HG03280 (cell line): ENCODE measurements at regions not wholly inside any gene's neighbourhood (a gene's known extent, or its start where the extent isn't known, plus 50 kb on each side); places are given as distances from the start of the nearest gene placed in this dataset.

ENCODE experiments used
- ATAC-seq: cut with Tn5 transposase; IDR thresholded peaks from one replicate; pipeline ENCODE4 v1.9.1; 2021; ENCODE audit warnings: mild to moderate bottlenecking, moderate library complexity; ENCODE audit not compliant: unreplicated experiment

GRCh38 chr5:4053136-4053535, 457.5 kb downstream of the IRX1 start:
- no peak for ATAC-seq

DNA sequence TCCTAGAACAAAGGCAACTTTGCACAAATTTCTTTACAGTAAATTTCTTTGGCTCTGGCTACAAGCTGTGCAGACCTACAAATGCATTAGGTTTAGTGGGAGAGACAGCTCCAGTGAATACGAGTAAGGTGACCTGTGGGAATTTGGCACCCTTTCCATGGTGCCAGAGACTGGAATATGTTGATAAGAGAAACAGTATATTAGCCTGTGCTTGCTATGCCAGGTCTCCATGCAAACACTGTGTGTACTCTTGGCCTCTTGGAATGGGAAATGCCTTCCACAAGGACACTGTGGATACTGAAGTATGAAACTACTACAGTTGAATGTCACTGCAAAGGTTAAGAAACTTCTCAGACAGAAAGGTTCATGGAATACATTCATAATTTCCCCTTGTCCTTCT, 458.5 kb downstream of the IRX1 start:
- ATAC-seq, result no peak

DNA sequence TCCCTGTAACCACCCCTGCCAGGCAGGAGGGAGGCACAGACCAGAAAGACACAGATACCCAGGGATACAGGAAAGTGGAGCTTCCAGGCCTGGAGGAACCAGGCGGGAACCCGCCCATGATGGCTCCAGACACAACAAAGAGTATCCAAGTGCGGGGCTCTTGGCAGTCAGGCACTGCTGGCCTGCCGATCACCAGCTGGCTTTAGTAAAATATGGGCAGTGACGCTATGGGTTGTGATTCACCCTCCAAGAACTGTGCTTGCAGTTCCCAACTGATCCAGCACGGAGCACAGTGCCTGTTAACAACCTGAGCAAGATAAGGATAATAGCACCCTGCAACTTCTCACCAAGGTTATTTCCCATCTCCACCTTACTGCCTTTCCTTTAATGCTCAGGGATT, 463.3 kb downstream of the IRX1 start:
- no peak for ATAC-seq

GRCh38 chr5:4065472-4066320, 470.1 kb downstream of the IRX1 start:
- no peak for ATAC-seq

DNA sequence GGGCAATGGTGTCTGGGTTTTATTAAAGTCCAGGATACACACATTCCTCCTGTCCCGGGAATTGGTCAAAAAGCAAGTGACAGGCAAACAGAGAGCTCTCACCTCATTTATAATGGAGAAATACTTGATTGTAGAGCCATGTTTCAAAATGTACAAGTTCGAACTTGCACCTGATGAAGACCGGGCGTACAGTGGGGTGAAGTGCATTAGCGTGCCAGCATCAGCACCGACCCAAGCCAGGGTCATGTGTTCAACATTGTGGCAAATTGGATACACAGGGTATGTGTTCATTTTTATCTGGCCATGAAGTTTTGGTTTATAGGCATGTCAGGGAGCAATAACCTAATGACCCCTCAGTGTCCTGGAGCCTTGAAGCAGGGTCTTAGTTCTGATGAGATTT, 472.5 kb downstream of the IRX1 start:
- ATAC-seq, result no peak

DNA sequence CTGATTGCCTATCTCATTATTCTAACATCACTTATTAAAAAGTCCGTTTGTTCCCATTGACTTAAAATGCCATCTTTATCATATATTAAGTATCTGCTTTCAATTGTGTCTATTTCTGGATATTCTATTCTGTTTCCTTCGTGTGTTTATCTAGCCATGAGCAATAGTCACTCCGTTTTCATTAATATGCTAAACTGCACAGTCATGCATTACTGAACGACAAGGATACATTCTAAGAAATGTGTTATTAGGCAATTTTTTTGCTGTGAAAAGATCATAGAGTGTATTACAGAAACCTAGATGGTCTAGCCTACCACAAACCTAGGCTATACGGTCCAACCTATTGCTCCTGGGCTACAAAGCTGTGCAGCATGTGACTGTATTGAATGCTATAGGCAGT, 482.9 kb downstream of the IRX1 start:
- ATAC-seq, result no peak

DNA sequence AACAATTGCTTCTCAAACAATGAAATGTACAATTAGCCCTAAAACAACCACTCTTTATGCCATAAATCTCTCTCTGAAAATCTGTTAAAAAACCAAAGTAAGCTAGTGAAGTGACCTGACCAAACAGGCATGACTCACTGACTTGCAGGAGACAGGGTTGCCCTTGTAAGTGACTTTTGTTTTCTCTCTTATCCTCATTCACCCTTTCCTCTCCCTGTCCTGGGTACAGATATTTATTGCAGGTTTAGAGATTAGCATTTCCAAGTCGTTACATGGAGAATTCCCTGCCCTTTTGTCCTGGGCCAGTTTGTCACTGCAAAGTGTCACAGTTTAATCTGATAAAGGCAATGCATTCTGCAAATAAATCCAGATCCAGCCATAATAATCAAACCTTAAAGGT, 484.2 kb downstream of the IRX1 start:
- no peak for ATAC-seq

GRCh38 chr5:4080370-4080769, 484.7 kb downstream of the IRX1 start:
- no peak for ATAC-seq

DNA sequence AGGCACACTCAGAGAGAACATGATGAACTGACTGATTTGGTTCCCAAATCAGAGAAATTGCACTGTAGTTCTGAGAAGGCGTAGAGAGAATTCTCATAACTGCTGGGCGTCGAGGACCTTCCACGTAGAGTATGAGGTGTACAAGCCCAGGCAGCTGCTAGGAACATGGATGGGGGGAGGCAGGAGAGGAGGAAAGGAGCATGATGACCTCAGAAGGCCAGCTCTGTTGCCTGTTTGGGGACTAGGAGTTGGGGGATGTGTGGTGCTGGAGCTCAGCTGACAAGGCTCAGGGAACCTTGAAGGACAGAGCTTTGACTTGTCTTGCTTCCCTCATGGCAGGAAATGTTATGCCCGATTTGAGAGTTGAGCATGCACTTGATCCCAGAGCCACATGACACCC, 485.4 kb downstream of the IRX1 start:
- ATAC-seq, result no peak

DNA sequence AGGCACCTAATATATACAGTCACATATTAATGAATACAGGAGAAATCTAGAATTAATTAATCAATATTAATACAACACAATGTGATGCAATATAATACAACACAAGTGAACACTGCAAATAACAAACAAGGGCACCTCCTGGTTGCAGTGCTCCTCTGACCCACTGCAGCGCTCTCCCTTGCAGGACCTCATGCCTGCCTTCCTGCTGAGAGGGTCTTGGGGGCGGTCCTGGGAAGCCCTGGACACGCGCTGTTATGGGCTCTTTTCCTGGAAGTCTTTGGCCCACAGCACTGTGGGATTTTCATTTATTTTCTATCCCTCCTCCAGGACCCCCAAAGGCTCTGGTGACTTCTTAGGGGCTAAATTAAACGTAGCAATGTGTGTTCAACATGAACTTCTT, 485.8 kb downstream of the IRX1 start:
- ATAC-seq, result no peak

GRCh38 chr5:4082966-4083564, 487.4 kb downstream of the IRX1 start:
- ATAC-seq, result no peak

DNA sequence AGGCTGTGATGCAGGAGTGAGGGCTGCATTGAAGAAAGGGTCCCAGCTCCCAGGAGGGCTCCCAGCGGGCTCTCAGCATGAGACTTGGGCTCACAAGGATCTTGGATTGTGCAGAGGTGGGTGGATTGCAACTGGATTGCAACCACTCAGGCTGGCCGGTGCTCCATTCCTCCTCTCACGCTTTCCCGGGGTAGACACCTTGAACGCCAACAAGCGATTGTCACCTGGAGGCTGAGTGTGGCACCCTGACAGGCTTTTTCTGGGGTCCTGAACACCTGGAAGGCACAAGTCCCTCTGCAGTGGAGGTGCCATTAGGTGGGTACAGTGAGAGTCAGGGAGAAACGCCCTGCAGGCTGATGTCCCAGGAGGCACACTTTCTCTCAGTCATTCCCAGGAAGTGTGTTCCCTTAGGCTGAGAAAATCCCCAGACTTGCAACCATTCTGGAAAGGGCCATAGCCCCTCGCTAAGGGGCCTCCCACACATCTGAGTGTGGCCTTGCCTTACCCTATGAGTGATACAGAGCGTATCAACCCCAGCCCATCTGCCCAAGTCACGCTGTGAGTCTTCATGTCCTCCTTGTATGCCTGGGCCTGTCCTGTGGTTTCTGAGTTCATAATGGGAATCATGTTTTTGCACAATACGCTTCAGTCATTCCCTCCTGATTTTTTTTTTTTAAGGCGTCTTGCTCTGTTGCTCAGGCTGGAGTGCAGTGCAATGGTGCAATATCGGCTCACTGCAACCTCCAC, 488.1 kb downstream of the IRX1 start:
- ATAC-seq, result no peak

- no peak for ATAC-seq
Observed at GRCh38 chr5:4086081-4086480, 490.4 kb downstream of the IRX1 start.

DNA sequence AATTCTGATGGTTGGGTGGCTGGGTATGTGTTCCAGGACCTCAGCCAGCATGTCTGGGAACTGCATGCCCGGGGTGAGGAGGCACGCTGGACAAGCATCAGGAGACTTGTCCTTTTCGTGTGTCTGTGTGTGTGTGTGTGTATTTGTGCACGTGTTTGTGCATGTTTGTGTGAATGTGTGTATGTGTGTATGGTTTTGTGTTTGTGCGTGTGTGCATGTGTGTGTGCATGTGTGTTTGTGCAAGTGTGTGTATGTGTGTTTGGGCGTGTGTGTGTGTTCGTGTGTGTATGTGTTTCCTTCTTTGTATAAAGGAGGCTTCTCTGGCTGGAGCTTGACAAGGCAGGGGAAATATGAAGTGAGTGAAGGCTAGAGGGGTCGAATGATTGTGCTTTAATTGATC, 491.5 kb downstream of the IRX1 start:
- no peak for ATAC-seq

DNA sequence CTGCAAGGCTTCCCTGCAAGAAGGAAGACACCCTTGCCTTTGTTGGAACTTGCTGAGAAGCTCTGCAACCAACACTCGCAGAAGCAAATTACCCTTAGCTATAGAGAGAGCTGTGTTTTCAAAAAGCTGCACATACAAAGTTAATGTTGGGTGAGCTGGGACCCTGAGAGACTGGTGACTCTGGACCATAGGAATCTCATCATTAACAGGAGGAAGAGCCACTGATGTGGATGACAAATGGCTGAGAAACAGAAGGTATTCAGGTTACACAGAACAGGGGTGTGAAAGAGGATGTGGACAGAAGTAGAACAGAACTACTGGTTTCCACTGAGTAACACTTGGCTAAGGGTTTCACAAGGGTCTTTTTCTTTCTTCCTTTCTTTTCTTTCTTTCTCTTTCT, 493.5 kb downstream of the IRX1 start:
- ATAC-seq, result no peak

DNA sequence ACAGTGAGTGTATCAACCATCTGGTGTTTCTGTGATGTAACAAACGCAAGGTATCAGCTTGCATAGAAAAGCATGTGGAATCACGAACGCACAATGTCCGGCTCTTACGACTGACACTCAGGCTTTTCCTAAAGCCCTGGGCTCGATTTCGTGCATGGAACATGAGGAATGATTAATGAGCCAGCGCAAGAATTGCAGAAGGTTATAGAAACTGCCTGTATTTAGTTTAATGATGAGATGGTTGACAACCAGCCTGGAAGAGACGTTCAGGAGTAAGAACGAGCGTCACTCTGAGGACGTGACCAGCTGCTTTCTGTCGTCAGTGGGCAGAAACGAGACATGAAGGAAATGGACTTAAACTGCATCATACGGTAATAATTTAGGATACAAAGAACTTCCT, 497.6 kb downstream of the IRX1 start:
- ATAC-seq, result no peak

DNA sequence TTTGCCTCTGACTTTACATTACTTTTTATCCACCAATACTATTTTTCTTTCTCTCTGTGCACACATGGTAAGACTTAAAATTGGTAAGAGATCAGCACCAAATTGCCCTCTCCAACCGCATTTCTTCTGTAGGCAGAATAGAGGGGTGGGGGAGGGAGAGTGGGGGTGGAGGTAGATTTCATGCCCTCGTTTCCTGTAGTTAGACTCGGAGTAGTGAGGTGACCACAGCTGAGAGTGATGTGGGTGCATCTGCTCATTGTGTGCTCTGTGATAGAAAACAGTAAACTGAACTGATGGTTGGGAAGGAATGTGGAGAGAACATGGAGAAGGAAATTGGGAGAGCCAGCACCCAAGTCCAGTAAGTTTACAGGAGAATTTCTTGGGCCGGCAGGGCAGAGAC, 498.3 kb downstream of the IRX1 start:
- no peak for ATAC-seq

- ATAC-seq, result no peak
Observed at GRCh38 chr5:4095918-4096630, 500.4 kb downstream of the IRX1 start.

GRCh38 chr5:4097199-4097598, 501.6 kb downstream of the IRX1 start:
- ATAC-seq, result no peak

GRCh38 chr5:4098226-4098625, 502.6 kb downstream of the IRX1 start:
- no peak for ATAC-seq

DNA sequence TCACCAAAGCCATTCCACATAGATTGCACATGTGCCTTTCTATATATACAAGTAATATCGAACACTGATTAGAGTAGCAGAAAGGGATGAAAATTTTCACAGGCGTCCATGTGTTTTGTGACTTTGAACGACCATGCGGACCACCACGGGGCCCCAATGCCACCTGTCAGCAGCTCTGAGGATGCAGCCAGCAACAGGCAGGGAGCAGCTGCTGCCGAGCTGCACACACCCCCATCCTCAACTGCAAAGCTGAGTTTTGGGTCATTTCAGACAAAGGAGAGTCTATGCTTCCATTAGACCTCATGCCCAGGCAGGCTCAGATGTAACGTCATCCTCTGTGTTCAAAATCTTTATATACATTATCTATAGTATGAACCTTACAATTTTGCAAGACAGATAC, 503.8 kb downstream of the IRX1 start:
- ATAC-seq, result no peak
